HCT116 (cell line): ENCODE measurements at regions not wholly inside any gene's neighbourhood (a gene's known extent, or its start where the extent isn't known, plus 50 kb on each side); places are given as distances from the start of the nearest gene placed in this dataset.

Experiments
- ATAC-seq: fragments of 200-7000 bp; cut with Tn5 transposase; 2 replicates; pipeline ENCODE4 v1.9.1; 2020; ENCODE audit warnings: mild to moderate bottlenecking, moderate library complexity
- BruUV-seq: library from RNA; stranded (reverse); fragments of 400-500 nt; replicated peaks from 2 replicates; lab custom pipeline; 2021; lab: Mats Ljungman, UMichigan
- CTCF ChIA-PET: fragments of 300-600 bp; sonication (Branson Sonifier 250); formaldehyde crosslinking; loops from one replicate; lab custom pipeline; 2021; ENCODE audit warnings: antibody characterized with exemption; lab: Charles Lee
- POLR2A ChIA-PET: fragments of 300-600, 350-600 bp; sonication (Branson Sonifier 250); formaldehyde crosslinking; loops from one replicate; lab custom pipeline; 2021; ENCODE audit warnings: antibody characterized with exemption; lab: Charles Lee
- RAD21 ChIA-PET, 2 experiments: fragments of 300-600 bp; sonication (Branson Sonifier 250); formaldehyde crosslinking; loops; one replicate each; lab custom pipeline; 2023; ENCODE audit warnings: low total read pairs in 2 of 2; ENCODE audit not compliant: uncharacterized antibody in 2 of 2, unreplicated experiment in 2 of 2, low non-redundant PET in 1 of 2; lab: Charles Lee
- DNase-seq: peaks from one replicate; pipeline ENCODE4 v3.0.0-alpha.2; 2010; ENCODE audit warnings: low read depth, low spot score
- H2AFZ ChIP-seq: fragments of 200-600 bp; shearing (Covaris generic), sonication (generic); 2 replicates; pipeline ENCODE4 v1.6.1; 2017; ENCODE audit warnings: low read depth, mixed run types, mixed read lengths, antibody characterized with exemption, low read length; ENCODE audit not compliant: poor library complexity, severe bottlenecking
- H3K27ac ChIP-seq: 2 replicates; pipeline ENCODE4 v1.5.1; 2012; ENCODE audit warnings: low read depth, low read length
- H3K27me3 ChIP-seq: fragments of 200-600 bp; sonication (generic); 2 replicates; pipeline ENCODE4 v1.6.1; 2016; ENCODE audit warnings: mixed run types, low read length, mixed read lengths; ENCODE audit not compliant: insufficient read depth
- H3K36me3 ChIP-seq, 2 experiments: fragments of 200-500 bp in 1 of 2; fragments of 200-600 bp in 1 of 2; sonication (Bioruptor generic) in 1 of 2; sonication (generic) in 1 of 2; 2 replicates each; pipeline versions ENCODE4 v1.5.1 to v1.6.1; 2014 to 2016; ENCODE audit warnings: low read length in 2 of 2, inconsistent platforms in 1 of 2, mixed read lengths in 1 of 2, mixed run types in 1 of 2; ENCODE audit not compliant: insufficient read depth in 2 of 2, control insufficient read depth in 1 of 2
- H3K4me1 ChIP-seq, 2 experiments: fragments of 200-600 bp in 1 of 2; sonication (generic) in 1 of 2; 2 replicates each; pipeline versions ENCODE4 v1.5.1 to v1.6.1; 2012 to 2017; ENCODE audit warnings: low read length in 2 of 2, inconsistent platforms in 1 of 2, mild to moderate bottlenecking in 1 of 2, mixed read lengths in 1 of 2, mixed run types in 1 of 2, moderate library complexity in 1 of 2; ENCODE audit not compliant: insufficient read depth in 2 of 2, control insufficient read depth in 1 of 2
- H3K4me2 ChIP-seq: fragments of 200-600 bp; sonication (generic); 2 replicates; pipeline ENCODE4 v1.6.1; 2017; ENCODE audit warnings: mixed run types, low read length, mixed read lengths
- H3K4me3 ChIP-seq, 2 experiments: fragments of 200-600 bp in 1 of 2; sonication (generic) in 1 of 2; replicated peaks in 1 of 2; 2 replicates each; pipeline ENCODE4 v1.5.1; 2011 to 2016; ENCODE audit warnings: low read length in 2 of 2, control low read depth in 1 of 2, low read depth in 1 of 2, mild to moderate bottlenecking in 1 of 2, mixed read lengths in 1 of 2, mixed run types in 1 of 2
- H3K79me2 ChIP-seq: fragments of 200-600 bp; sonication (generic); 2 replicates; pipeline ENCODE4 v1.6.1; 2017; ENCODE audit warnings: mild to moderate bottlenecking, mixed run types, low read length, moderate library complexity, mixed read lengths; ENCODE audit not compliant: insufficient read depth
- H3K9ac ChIP-seq: fragments of 200-600 bp; sonication (generic); 2 replicates; pipeline ENCODE4 v1.6.1; 2016; ENCODE audit warnings: low read length, mixed read lengths
- H3K9me2 ChIP-seq: fragments of 200-600 bp; sonication (generic), shearing (Covaris generic); 2 replicates; pipeline ENCODE4 v1.6.1; 2017; ENCODE audit warnings: mixed run types, mild to moderate bottlenecking, moderate library complexity; ENCODE audit not compliant: insufficient read depth
- H3K9me3 ChIP-seq, 2 experiments: fragments of 200-500 bp in 1 of 2; fragments of 200-600 bp in 1 of 2; sonication (Bioruptor generic) in 1 of 2; sonication (generic) in 1 of 2; 2 replicates each; pipeline ENCODE4 v1.6.1; 2014 to 2017; ENCODE audit warnings: low read length in 2 of 2, mixed read lengths in 2 of 2, inconsistent platforms in 1 of 2, low read depth in 1 of 2, mild to moderate bottlenecking in 1 of 2, mixed run types in 1 of 2, moderate library complexity in 1 of 2; ENCODE audit not compliant: control insufficient read depth in 1 of 2, insufficient read depth in 1 of 2
- H4K20me1 ChIP-seq: fragments of 200-600 bp; sonication (generic), shearing (Covaris generic); 2 replicates; pipeline ENCODE4 v1.6.1; 2017; ENCODE audit warnings: mixed run types, mild to moderate bottlenecking, moderate library complexity; ENCODE audit not compliant: insufficient read depth
- CBX3 ChIP-seq: IDR thresholded peaks from 2 replicates; pipeline ENCODE4 v1.6.1; 2012; ENCODE audit warnings: low read depth
- ELF1 ChIP-seq: IDR thresholded peaks from 2 replicates; pipeline ENCODE4 v1.6.1; 2012; ENCODE audit warnings: low read depth, borderline replicate concordance
- EZH2 ChIP-seq: fragments of 200-600 bp; sonication (generic); IDR thresholded peaks from 2 replicates; pipeline ENCODE4 v1.6.1; 2017; ENCODE audit warnings: antibody characterized with exemption, mixed run types
- EZH2phosphoT487 ChIP-seq: fragments of 200-600 bp; IDR thresholded peaks from 2 replicates; pipeline ENCODE4 v1.6.1; 2018; ENCODE audit warnings: antibody characterized with exemption, borderline replicate concordance
- JUND ChIP-seq: IDR thresholded peaks from 2 replicates; pipeline ENCODE4 v1.6.1; 2012
- POLR2AphosphoS5 ChIP-seq: IDR thresholded peaks from 2 replicates; pipeline ENCODE4 v1.6.1; 2011; ENCODE audit warnings: mild to moderate bottlenecking, low read depth, low read length, moderate library complexity
- RAD21 ChIP-seq: IDR thresholded peaks from 2 replicates; pipeline ENCODE4 v1.6.1; 2012; ENCODE audit warnings: low read depth, mild to moderate bottlenecking
- SIN3A ChIP-seq: IDR thresholded peaks from 2 replicates; pipeline ENCODE4 v1.6.1; 2012; ENCODE audit warnings: low read depth
- SP1 ChIP-seq: IDR thresholded peaks from 2 replicates; pipeline ENCODE4 v1.6.1; 2012; ENCODE audit warnings: low read depth
- SRF ChIP-seq: IDR thresholded peaks from 2 replicates; pipeline ENCODE4 v1.6.1; 2012; ENCODE audit warnings: low read depth
- TCF7L2 ChIP-seq: IDR thresholded peaks from 2 replicates; pipeline ENCODE4 v1.7.0; 2011; ENCODE audit warnings: borderline replicate concordance, inconsistent platforms; ENCODE audit not compliant: insufficient read depth, insufficient read length; ENCODE audit errors: extremely low read depth
- YY1 ChIP-seq: IDR thresholded peaks from 2 replicates; pipeline ENCODE4 v1.6.1; 2011; ENCODE audit warnings: low read length, low read depth, moderate library complexity, mild to moderate bottlenecking; ENCODE audit not compliant: insufficient replicate concordance; ENCODE audit errors: extremely low read depth
- ZFX ChIP-seq: fragments of 450-650 bp; IDR thresholded peaks from 2 replicates; pipeline ENCODE4 v1.6.1; 2017
- ZNF274 ChIP-seq: fragments of 200-500 bp; sonication (Bioruptor generic); IDR thresholded peaks from 2 replicates; pipeline ENCODE4 v1.6.1; 2014; ENCODE audit warnings: mild to moderate bottlenecking, low read depth, low read length, inconsistent platforms
- intact Hi-C: fragments of 100-400 bp; cut with micrococcal nuclease; formaldehyde crosslinking; loops from 2 replicates; pipeline ENCODE4 v1.10.0; 2022
- TF ChIP-seq, protein P1 (sequence below): IDR thresholded peaks from 2 replicates; pipeline ENCODE4 v1.6.1; 2012
- TF ChIP-seq, protein P2 (sequence below): IDR thresholded peaks from 2 replicates; pipeline ENCODE4 v1.6.1; 2012
- TF ChIP-seq, protein P3 (sequence below), 3 experiments: fragments of 200-600 bp in 1 of 3; sonication (generic) in 1 of 3; IDR thresholded peaks in 2 of 3; conservative IDR thresholded peaks in 1 of 3; 2 replicates each; pipeline ENCODE4 v1.5.1; 2012 to 2017; ENCODE audit warnings: low read depth in 2 of 3, low read length in 2 of 3, antibody characterized with exemption in 1 of 3, borderline replicate concordance in 1 of 3, control low read depth in 1 of 3, mild to moderate bottlenecking in 1 of 3, mixed read lengths in 1 of 3, mixed run types in 1 of 3, moderate library complexity in 1 of 3; ENCODE audit not compliant: insufficient read depth in 1 of 3

DNA sequence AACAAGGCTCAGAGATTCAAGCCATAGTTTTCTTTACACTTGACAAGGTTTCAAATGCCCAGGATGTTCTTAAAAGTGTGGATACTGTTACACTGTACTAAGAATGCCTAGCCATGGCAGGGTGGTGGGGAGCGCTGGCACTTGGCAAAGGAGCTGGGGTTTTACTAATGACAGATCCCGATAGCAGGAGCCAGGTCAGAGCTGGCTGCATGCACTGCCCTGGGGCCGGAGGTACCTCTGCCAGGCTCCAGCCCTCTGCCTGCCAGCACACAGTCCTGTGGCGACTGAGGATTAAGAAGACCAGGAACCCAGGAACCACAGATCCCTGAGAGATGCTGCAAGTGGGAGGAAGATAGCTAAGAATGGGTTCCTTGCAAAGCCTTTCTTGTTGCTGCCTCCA, 260.3 kb downstream of the ALDH8A1 start:
- Histone ChIP-seq H3K27me3 (no peaks in the 10 kb centered on the region; the same call in 1 of the 2 replicates), H3K4me3 (no peak overlapping the region), H3K9ac (no peak overlapping the region), H3K79me2 (no peaks in the 10 kb centered on the region), H3K36me3 (no peaks in the 10 kb centered on the region), H3K9me2 (no peaks in the 10 kb centered on the region), H2AFZ (no peak overlapping the region), H3K9me3 (no peaks in the 10 kb centered on the region), H3K27ac (no peak overlapping the region), H3K4me2 (no peak overlapping the region), H4K20me1 (no peaks in the 10 kb centered on the region), H3K4me1 (no peaks in the 10 kb centered on the region)
- ChIA-PET POLR2A (no interaction called here), RAD21 (no interaction called here), CTCF (no interaction called here)
- DNase-seq (no peak), ATAC-seq (no peak)
- no peak for TF ChIP-seq YY1
- TF ChIP-seq SIN3A = no peak
- TF ChIP-seq RAD21 = no peak
- TF ChIP-seq SP1 = no peak
- TF ChIP-seq CBX3 = no peak
- no peak for TF ChIP-seq TCF7L2
- TF ChIP-seq SRF = no peak
- TF ChIP-seq EZH2phosphoT487 = no peak
- no peak for TF ChIP-seq JUND
- no peak for TF ChIP-seq EZH2
- TF ChIP-seq ELF1 = no peak
- TF ChIP-seq, protein P1, sequence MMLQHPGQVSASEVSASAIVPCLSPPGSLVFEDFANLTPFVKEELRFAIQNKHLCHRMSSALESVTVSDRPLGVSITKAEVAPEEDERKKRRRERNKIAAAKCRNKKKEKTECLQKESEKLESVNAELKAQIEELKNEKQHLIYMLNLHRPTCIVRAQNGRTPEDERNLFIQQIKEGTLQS = no peak
- TF ChIP-seq ZFX = no peak
- intact Hi-C loops = no loop called here
- no TSS peak for BruUV-seq

DNA sequence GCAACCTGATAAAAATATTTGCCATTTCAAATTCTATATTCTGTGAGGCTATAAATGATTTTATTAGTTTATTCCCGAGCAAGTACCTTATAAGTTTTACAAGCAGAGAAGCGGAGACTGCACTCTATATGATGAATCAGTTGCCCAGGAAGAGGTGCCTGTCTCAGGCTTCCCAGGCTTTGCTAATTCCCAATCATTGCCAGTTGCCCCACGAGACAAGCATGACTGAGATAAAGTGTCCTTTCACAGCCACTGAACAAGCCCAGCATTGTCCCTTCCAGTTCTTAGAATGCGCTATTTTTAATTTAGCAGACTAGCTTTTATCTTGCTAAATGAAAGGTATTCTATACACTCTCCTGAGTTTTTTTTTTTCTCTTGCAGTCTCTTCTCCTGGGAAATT, 260.7 kb downstream of the ALDH8A1 start:
- H3K9me3 ChIP-seq = no peaks in the 10 kb centered on the region
- TF ChIP-seq, protein P2, sequence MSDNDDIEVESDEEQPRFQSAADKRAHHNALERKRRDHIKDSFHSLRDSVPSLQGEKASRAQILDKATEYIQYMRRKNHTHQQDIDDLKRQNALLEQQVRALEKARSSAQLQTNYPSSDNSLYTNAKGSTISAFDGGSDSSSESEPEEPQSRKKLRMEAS = no peak
- TF ChIP-seq ZNF274 = no peak
- no peak for TF ChIP-seq ZFX
- no peak for TF ChIP-seq JUND
- TF ChIP-seq, protein P3, sequence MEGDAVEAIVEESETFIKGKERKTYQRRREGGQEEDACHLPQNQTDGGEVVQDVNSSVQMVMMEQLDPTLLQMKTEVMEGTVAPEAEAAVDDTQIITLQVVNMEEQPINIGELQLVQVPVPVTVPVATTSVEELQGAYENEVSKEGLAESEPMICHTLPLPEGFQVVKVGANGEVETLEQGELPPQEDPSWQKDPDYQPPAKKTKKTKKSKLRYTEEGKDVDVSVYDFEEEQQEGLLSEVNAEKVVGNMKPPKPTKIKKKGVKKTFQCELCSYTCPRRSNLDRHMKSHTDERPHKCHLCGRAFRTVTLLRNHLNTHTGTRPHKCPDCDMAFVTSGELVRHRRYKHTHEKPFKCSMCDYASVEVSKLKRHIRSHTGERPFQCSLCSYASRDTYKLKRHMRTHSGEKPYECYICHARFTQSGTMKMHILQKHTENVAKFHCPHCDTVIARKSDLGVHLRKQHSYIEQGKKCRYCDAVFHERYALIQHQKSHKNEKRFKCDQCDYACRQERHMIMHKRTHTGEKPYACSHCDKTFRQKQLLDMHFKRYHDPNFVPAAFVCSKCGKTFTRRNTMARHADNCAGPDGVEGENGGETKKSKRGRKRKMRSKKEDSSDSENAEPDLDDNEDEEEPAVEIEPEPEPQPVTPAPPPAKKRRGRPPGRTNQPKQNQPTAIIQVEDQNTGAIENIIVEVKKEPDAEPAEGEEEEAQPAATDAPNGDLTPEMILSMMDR (IDR thresholded peaks at IDR 0.05 in 2 of 3, conservative IDR thresholded peaks at IDR 0.05 in 1 of 3; ENCODE audit: borderline replicate concordance in 1 of 3, insufficient read depth in 1 of 3, low read depth in 2 of 3, low read length in 2 of 3) = no peak
- no peak for TF ChIP-seq POLR2AphosphoS5
- TF ChIP-seq RAD21 = no peak
- intact Hi-C loops = no loop called here
- no peaks in the 10 kb centered on the region for H4K20me1 ChIP-seq
- no peak overlapping the region for H3K27ac ChIP-seq
- DNase-seq (no peak), ATAC-seq (no peak)
- ChIA-PET CTCF (no interaction called here), POLR2A (no interaction called here), RAD21 (no interaction called here)
- H3K4me1 ChIP-seq = no peaks in the 10 kb centered on the region
- H3K27me3 ChIP-seq = no peaks in the 10 kb centered on the region; the same call in 1 of the 2 replicates
- H3K4me3 ChIP-seq = no peak overlapping the region
- no TSS peak for BruUV-seq
- H3K4me2 ChIP-seq = no peak overlapping the region
- H3K79me2 ChIP-seq = no peaks in the 10 kb centered on the region
- H2AFZ ChIP-seq = no peak overlapping the region
- H3K36me3 ChIP-seq = no peaks in the 10 kb centered on the region
- no peaks in the 10 kb centered on the region for H3K9me2 ChIP-seq
- H3K9ac ChIP-seq = no peak overlapping the region
